ENCODE measurements at regions not wholly inside any gene's neighbourhood (a gene's known extent, or its start where the extent isn't known, plus 50 kb on each side); places are given as distances from the start of the nearest gene placed in this dataset.
"Not testable (repeated sequence)": the region's sequence is repeated elsewhere in the genome, so short reads cannot be mapped to it uniquely, and the experiment has no call there.

GRCh38 chr14:30409508-30410015 is 149.4 kb upstream of the G2E3 start:
- TF ChIP-seq, protein P1, sequence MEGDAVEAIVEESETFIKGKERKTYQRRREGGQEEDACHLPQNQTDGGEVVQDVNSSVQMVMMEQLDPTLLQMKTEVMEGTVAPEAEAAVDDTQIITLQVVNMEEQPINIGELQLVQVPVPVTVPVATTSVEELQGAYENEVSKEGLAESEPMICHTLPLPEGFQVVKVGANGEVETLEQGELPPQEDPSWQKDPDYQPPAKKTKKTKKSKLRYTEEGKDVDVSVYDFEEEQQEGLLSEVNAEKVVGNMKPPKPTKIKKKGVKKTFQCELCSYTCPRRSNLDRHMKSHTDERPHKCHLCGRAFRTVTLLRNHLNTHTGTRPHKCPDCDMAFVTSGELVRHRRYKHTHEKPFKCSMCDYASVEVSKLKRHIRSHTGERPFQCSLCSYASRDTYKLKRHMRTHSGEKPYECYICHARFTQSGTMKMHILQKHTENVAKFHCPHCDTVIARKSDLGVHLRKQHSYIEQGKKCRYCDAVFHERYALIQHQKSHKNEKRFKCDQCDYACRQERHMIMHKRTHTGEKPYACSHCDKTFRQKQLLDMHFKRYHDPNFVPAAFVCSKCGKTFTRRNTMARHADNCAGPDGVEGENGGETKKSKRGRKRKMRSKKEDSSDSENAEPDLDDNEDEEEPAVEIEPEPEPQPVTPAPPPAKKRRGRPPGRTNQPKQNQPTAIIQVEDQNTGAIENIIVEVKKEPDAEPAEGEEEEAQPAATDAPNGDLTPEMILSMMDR (IDR thresholded peaks at IDR 0.05): not testable (repeated sequence)
- not testable (repeated sequence) for TF ChIP-seq POLR2A (IDR thresholded peaks at IDR 0.05; ENCODE audit: low read depth); EP300 (IDR thresholded peaks at IDR 0.05); POLR2AphosphoS5 (IDR thresholded peaks at IDR 0.05)

Measured in esophagus muscularis mucosa (tissue), 4 donors.